ENCODE measurements at regions not wholly inside any gene's neighbourhood (a gene's known extent, or its start where the extent isn't known, plus 50 kb on each side); places are given as distances from the start of the nearest gene placed in this dataset.
A peak's percentile ranks its signal among the peaks of the same experiment; 100 is the strongest.

DNA sequence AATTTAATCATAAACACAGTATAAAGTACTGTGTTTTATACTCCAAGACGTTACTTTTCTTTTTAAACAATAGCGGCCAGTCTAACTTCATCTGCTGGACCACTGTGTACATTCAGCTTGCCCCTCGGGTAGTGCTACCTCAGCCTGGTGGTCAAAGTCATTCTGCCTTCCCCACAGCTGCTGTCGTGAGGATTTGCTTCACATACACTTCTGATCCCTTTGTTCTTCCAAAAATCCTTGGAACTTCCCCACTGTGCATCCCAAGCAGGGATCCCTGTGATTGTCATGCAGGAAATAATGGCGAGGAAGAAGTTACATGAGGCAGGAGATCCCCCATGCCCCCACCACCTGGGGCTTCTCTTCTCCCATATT, 234.9 kb upstream of the STARD13 start:
- TF ChIP-seq, protein P1, sequence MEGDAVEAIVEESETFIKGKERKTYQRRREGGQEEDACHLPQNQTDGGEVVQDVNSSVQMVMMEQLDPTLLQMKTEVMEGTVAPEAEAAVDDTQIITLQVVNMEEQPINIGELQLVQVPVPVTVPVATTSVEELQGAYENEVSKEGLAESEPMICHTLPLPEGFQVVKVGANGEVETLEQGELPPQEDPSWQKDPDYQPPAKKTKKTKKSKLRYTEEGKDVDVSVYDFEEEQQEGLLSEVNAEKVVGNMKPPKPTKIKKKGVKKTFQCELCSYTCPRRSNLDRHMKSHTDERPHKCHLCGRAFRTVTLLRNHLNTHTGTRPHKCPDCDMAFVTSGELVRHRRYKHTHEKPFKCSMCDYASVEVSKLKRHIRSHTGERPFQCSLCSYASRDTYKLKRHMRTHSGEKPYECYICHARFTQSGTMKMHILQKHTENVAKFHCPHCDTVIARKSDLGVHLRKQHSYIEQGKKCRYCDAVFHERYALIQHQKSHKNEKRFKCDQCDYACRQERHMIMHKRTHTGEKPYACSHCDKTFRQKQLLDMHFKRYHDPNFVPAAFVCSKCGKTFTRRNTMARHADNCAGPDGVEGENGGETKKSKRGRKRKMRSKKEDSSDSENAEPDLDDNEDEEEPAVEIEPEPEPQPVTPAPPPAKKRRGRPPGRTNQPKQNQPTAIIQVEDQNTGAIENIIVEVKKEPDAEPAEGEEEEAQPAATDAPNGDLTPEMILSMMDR (conservative IDR thresholded peaks at IDR 0.05): no peak
- H3K27ac ChIP-seq: no peak overlapping the region

DNA sequence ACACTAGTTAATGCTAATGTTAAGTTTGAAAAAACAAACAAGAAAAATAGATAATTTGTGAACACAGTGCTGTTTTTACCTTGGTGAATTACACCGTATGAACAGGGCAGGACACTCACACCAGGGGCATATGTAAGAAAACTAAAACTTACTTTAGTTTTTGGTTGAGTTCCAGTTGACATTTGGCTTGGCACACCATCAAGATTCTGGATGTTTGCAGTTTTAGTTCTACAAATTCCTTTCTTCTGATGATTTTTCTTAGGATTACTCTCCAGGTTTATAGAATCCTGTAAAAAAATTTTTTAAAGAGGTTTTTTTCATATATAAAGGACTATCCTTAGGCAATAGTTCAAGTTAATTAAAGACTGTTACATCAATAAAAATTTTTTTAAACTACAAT, 238.5 kb upstream of the STARD13 start:
- H3K27ac ChIP-seq: no peak overlapping the region
- TF ChIP-seq, protein P1 (conservative IDR thresholded peaks at IDR 0.05): no peak

DNA sequence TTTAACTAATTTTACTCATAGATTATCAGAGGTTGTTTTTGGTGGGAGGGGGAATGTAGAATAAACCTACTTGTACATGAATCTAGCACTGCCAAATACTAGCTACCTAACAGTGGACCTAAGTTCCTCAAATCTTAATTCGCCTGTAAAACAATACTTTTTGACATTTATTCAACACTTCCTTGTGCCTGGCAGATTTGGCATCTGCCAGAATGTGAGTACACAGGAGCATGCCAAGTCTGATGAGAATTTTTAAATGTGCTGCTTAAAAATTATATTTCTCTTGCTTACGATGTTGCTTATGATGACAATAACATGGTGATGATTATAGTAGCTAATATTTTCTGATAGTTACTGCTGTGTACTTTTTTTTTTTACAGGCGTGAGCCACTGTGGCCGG, 240.2 kb upstream of the STARD13 start:
- TF ChIP-seq, protein P1 (conservative IDR thresholded peaks at IDR 0.05): no peak
- H3K27ac ChIP-seq: peak overlapping the region; percentile 5; the same call in 1 of the 2 replicates

DNA sequence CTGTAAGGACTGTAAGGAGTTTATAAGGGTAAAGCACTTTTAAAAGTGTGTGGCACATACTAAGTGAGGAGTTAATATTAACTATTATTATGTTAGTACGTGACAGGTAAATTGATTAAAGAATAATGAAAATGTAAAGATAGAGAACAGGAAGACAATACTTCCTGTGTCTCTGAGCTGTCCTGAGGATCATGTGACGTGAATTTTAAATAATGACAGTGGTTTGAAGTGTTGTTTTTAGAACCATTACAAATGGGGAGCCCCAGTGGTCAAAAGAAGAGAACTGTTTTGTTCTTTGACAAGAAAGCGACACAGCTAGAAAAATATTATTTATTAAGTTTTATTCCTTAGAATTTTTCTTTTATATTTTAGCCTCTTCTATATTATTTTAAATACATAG, 241.2 kb upstream of the STARD13 start:
- peak overlapping the region; percentile 5; the same call in 1 of the 2 replicates for H3K27ac ChIP-seq
- TF ChIP-seq, protein P1 (conservative IDR thresholded peaks at IDR 0.05): no peak

DNA sequence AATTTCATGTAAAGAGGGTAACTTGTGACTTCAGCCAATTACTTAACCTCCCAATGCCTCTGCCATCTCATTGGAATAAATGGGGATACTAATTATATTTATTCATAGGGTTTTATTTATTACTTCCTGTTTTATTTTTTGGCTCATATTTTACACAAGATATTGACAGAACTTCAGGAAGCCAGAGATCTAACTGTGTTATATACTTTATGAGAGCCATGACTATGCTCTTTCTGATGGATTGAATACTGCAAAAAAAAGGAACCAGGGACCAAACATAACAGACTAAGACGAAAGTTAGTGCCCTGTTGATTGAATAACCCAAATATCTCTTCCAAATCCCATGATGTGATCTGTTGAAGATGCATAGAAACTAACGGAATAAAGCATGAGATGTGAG, 243.3 kb upstream of the STARD13 start:
- TF ChIP-seq, protein P1 (conservative IDR thresholded peaks at IDR 0.05): no peak
- H3K27ac ChIP-seq: no peak overlapping the region

DNA sequence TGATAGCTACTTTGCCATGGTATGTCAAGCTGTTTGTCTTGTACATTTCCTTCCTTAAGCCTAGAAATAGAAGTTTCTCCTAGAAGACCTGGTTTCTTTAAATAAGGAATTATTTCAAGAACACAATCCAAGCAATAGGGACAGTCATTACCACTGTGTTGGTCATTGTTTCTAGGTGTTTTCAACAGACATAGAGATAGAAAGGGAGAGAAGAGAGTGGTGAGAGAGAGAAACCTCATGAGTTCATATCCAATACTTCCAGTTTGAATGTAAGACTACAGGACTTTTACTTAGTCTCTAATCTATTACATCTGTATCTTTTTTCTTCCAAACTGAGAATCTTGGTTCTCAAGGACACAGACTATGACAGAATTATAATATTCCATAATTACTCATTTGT, 245.9 kb upstream of the STARD13 start:
- TF ChIP-seq, protein P1 (conservative IDR thresholded peaks at IDR 0.05): no peak
- H3K27ac ChIP-seq: no peak overlapping the region

DNA sequence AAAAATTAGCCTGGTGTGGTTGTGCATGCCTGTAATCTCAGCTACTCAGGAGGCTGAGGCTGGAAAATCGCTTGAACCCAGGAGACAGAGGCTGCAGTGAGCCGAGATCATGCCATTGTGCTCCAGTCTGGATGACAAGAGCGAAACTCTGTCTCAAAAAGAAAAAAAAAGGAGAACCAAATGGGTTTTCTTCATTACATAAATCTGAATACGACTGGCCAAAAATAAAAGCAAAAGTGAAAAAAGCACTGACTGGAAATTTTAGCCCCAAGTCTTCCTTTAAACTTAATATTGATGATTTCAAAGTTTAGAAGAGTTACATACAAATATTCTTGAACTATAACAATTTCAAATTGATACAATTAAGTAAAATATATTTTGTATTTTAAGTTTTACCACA, 249.5 kb upstream of the STARD13 start:
- TF ChIP-seq, protein P1 (conservative IDR thresholded peaks at IDR 0.05): no peak
- no peak overlapping the region for H3K27ac ChIP-seq

DNA sequence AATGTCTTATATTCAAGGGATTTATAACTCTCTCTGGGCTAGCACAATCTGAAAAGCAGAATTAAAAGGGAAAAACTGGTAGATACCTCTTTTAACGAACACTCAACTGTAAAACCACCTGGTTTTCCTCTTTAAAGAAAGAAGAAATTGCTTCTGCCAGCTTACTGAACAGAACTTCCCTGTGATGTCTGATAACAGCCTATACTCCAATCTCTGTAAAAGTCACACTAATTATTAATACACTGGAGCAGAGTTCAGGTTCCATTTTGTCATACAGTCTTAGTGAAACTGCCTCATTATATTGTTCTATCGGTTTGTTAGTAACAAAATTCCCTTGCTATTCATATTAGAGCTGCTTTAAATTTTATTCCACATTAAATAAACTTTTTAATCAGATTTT, 251.0 kb upstream of the STARD13 start:
- TF ChIP-seq, protein P1 (conservative IDR thresholded peaks at IDR 0.05): no peak
- H3K27ac ChIP-seq: peak overlapping the region; percentile 77

All from VCaP (cell line).